ENCODE measurements at regions not wholly inside any gene's neighbourhood (a gene's known extent, or its start where the extent isn't known, plus 50 kb on each side); places are given as distances from the start of the nearest gene placed in this dataset.

DNA sequence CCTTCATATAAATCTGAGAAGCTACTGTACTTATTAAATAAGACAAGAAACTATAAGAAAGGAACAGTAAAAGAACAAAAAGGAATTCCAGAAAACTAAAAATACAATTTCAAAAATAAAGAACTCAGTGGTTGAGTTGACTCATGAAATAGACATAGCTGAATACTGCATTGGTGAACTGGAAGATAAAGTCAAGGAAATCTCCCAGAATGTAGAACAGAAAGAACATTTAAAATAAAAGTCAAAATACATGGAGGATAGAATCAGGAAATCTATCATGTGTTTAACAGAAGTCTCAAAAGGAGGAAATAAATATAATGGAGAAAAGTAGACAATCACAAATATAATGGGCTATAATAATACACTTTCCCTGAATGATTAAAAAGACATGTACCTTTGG, 136.4 kb upstream of the PMFBP1 start:
- TF ChIP-seq, protein P1, sequence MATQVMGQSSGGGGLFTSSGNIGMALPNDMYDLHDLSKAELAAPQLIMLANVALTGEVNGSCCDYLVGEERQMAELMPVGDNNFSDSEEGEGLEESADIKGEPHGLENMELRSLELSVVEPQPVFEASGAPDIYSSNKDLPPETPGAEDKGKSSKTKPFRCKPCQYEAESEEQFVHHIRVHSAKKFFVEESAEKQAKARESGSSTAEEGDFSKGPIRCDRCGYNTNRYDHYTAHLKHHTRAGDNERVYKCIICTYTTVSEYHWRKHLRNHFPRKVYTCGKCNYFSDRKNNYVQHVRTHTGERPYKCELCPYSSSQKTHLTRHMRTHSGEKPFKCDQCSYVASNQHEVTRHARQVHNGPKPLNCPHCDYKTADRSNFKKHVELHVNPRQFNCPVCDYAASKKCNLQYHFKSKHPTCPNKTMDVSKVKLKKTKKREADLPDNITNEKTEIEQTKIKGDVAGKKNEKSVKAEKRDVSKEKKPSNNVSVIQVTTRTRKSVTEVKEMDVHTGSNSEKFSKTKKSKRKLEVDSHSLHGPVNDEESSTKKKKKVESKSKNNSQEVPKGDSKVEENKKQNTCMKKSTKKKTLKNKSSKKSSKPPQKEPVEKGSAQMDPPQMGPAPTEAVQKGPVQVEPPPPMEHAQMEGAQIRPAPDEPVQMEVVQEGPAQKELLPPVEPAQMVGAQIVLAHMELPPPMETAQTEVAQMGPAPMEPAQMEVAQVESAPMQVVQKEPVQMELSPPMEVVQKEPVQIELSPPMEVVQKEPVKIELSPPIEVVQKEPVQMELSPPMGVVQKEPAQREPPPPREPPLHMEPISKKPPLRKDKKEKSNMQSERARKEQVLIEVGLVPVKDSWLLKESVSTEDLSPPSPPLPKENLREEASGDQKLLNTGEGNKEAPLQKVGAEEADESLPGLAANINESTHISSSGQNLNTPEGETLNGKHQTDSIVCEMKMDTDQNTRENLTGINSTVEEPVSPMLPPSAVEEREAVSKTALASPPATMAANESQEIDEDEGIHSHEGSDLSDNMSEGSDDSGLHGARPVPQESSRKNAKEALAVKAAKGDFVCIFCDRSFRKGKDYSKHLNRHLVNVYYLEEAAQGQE (IDR thresholded peaks at IDR 0.05; ENCODE audit: low read depth): no peak
- no peak for TF ChIP-seq RAD21 (IDR thresholded peaks at IDR 0.05; ENCODE audit: low read depth)
- no peak for TF ChIP-seq POLR2AphosphoS5 (IDR thresholded peaks at IDR 0.05; ENCODE audit: low read depth, low read length)
- TF ChIP-seq, protein P2, sequence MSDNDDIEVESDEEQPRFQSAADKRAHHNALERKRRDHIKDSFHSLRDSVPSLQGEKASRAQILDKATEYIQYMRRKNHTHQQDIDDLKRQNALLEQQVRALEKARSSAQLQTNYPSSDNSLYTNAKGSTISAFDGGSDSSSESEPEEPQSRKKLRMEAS (IDR thresholded peaks at IDR 0.05): no peak

All from HCT116 (cell line).